ENCODE measurements at regions not wholly inside any gene's neighbourhood (a gene's known extent, or its start where the extent isn't known, plus 50 kb on each side); places are given as distances from the start of the nearest gene placed in this dataset.

- TF ChIP-seq TEAD4 (IDR thresholded peaks at IDR 0.05) (peak; percentile 64), EGR1 (IDR thresholded peaks at IDR 0.05) (no peak), YY1 (IDR thresholded peaks at IDR 0.05; ENCODE audit: low read depth) (no peak)
These were observed 224.9 kb upstream of the COL8A1 start for GRCh38 chr3:99413504-99413903.

GRCh38 chr3:99410789-99411311 lies 227.5 kb upstream of the COL8A1 start:
- no peak for TF ChIP-seq CEBPB (IDR thresholded peaks at IDR 0.05)
- no peak for TF ChIP-seq TCF12 (IDR thresholded peaks at IDR 0.05; ENCODE audit: low read depth)
- TF ChIP-seq ZBTB7A (IDR thresholded peaks at IDR 0.05; ENCODE audit: low read depth), result no peak
- TF ChIP-seq EP300 (IDR thresholded peaks at IDR 0.05; ENCODE audit: borderline replicate concordance), result no peak
- no peak for TF ChIP-seq FOXM1 (IDR thresholded peaks at IDR 0.05; ENCODE audit: borderline replicate concordance, low read depth)
- TF ChIP-seq NFIC (IDR thresholded peaks at IDR 0.05), result no peak
- TF ChIP-seq TEAD4 (IDR thresholded peaks at IDR 0.05), result no peak
- no peak for TF ChIP-seq CREB1 (IDR thresholded peaks at IDR 0.05; ENCODE audit: low read depth)
- TF ChIP-seq MAX (IDR thresholded peaks at IDR 0.05), result no peak
- no peak for TF ChIP-seq TAF1 (IDR thresholded peaks at IDR 0.05; ENCODE audit: low read depth)
- TF ChIP-seq USF1 (IDR thresholded peaks at IDR 0.05), result no peak
- no peak for TF ChIP-seq REST (IDR thresholded peaks at IDR 0.05; ENCODE audit: low read depth)
- no peak for TF ChIP-seq EGR1 (IDR thresholded peaks at IDR 0.05)
- no peak for TF ChIP-seq YY1 (IDR thresholded peaks at IDR 0.05; ENCODE audit: low read depth)
- TF ChIP-seq RAD21 (IDR thresholded peaks at IDR 0.05; ENCODE audit: low read depth), result no peak

GRCh38 chr3:99409961-99410360 lies 228.4 kb upstream of the COL8A1 start:
- TF ChIP-seq NFIC (IDR thresholded peaks at IDR 0.05), result no peak
- TF ChIP-seq REST (IDR thresholded peaks at IDR 0.05; ENCODE audit: low read depth), result no peak
- TF ChIP-seq MAX (IDR thresholded peaks at IDR 0.05), result no peak
- TF ChIP-seq FOXM1 (IDR thresholded peaks at IDR 0.05; ENCODE audit: borderline replicate concordance, low read depth), result no peak
- no peak for TF ChIP-seq USF1 (IDR thresholded peaks at IDR 0.05)
- TF ChIP-seq ZBTB7A (IDR thresholded peaks at IDR 0.05; ENCODE audit: low read depth), result no peak
- no peak for TF ChIP-seq CREB1 (IDR thresholded peaks at IDR 0.05; ENCODE audit: low read depth)
- TF ChIP-seq YY1 (IDR thresholded peaks at IDR 0.05; ENCODE audit: low read depth), result no peak
- no peak for TF ChIP-seq RAD21 (IDR thresholded peaks at IDR 0.05; ENCODE audit: low read depth)
- TF ChIP-seq EP300 (IDR thresholded peaks at IDR 0.05; ENCODE audit: borderline replicate concordance), result no peak
- no peak for TF ChIP-seq CEBPB (IDR thresholded peaks at IDR 0.05)
- TF ChIP-seq EGR1 (IDR thresholded peaks at IDR 0.05), result no peak
- TF ChIP-seq TCF12 (IDR thresholded peaks at IDR 0.05; ENCODE audit: low read depth), result no peak
- TF ChIP-seq TEAD4 (IDR thresholded peaks at IDR 0.05), result no peak
- TF ChIP-seq TAF1 (IDR thresholded peaks at IDR 0.05; ENCODE audit: low read depth), result no peak

- TF ChIP-seq EGR1 (IDR thresholded peaks at IDR 0.05) (no peak), REST (IDR thresholded peaks at IDR 0.05; ENCODE audit: low read depth) (no peak), TEAD4 (IDR thresholded peaks at IDR 0.05) (no peak), MAX (IDR thresholded peaks at IDR 0.05) (no peak), CEBPB (IDR thresholded peaks at IDR 0.05) (no peak), ZBTB7A (IDR thresholded peaks at IDR 0.05; ENCODE audit: low read depth) (no peak), CREB1 (IDR thresholded peaks at IDR 0.05; ENCODE audit: low read depth) (no peak), USF1 (IDR thresholded peaks at IDR 0.05) (no peak), TAF1 (IDR thresholded peaks at IDR 0.05; ENCODE audit: low read depth) (no peak), TCF12 (IDR thresholded peaks at IDR 0.05; ENCODE audit: low read depth) (no peak), RAD21 (IDR thresholded peaks at IDR 0.05; ENCODE audit: low read depth) (no peak)
These were observed 231.1 kb upstream of the COL8A1 start for GRCh38 chr3:99407257-99407656.

Data from Ishikawa (cell line).